Left lobe of liver (tissue), 2 donors: ENCODE measurements at regions not wholly inside any gene's neighbourhood (a gene's known extent, or its start where the extent isn't known, plus 50 kb on each side); places are given as distances from the start of the nearest gene placed in this dataset.

ENCODE experiments used
- ATAC-seq: fragments of 200-7000 bp; cut with Tn5 transposase; one replicate; pipeline ENCODE4 v1.9.1; 2020; ENCODE audit warnings: mild to moderate bottlenecking, moderate library complexity
- DNase-seq: peaks from one replicate; pipeline ENCODE4 v3.0.0-alpha.2; 2020; ENCODE audit warnings: low spot score
- donor health status: DM: no; HTN: no; CAD: no; lungs with moderate emphysema.
- donor health status: DM: no; HTN: yes; CAD: no.

DNA sequence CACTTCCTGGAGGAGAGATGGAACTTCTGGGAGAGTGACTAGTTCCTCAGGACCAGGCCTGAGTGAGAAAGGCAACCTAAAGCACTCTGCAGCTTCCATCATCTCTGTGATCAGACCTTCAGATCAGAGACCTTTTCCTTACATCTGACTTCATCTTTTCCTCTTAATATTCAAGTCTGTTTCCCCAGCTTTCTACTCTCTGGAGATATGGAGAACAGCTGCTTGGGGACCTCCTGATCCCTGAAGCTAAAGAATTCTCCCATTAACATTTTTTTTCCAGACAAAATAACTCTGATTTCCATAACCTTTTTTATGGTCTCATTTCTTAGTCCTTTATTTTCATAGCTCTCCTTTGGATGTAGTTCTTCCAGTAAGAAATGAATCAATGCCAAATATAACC lies 133.4 kb upstream of the FNDC3A start:
- no peak for DNase-seq
- no peak for ATAC-seq

DNA sequence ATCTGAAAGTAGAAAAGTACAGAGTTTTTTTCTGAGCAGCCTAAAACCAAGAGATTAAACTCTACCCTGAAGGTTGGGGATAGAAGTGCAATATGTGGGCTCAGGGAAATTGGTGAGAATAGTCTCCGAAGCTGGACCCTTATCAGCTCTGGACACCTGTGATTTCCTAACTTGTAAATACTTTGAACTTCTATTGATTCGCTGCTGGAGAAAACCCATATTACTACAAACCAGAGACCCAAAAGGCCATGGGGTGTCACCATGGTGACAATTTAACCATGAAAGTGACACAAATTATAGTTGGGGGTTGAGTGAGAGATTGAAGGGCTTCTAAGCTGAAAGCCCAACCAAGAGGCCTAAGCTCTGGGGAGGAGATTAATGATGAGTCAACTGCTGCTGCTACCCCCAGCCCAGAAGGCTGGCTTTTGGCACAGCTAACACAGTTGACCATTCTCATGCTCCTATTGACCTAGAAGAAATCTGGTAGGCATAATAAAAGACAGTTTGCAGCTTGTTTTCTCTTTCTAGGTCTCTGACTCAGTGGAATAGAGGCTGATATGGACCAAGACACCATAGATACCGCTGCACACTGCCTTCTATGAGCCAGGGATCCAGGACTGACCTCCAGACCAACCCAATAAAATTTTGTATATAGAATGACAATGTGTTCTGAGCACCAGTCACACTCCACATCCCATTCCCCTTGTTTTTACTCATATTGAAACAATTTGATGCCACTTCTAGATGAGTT lies 131.9 kb upstream of the FNDC3A start:
- DNase-seq (no peak), ATAC-seq (peak; percentile 90)

DNA sequence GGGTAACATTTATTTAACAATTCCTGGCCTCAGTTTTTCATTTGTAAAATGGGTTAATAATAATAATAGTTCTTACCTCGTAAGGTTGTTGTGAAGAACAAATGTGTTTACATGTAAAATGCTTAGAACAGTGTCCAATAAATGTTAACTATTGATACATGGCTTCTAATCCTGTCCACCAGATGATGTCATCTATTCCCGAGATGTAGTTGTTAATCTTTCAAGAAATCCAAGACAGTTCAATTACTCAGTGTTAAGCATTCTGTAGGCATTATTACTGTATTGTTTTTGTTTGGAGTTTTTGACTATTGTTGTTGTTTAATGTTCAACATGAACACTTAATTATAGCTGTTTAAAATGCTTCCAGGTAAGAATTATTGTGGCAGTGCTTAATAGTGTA lies 131.0 kb upstream of the FNDC3A start:
- ATAC-seq = no peak
- no peak for DNase-seq

DNA sequence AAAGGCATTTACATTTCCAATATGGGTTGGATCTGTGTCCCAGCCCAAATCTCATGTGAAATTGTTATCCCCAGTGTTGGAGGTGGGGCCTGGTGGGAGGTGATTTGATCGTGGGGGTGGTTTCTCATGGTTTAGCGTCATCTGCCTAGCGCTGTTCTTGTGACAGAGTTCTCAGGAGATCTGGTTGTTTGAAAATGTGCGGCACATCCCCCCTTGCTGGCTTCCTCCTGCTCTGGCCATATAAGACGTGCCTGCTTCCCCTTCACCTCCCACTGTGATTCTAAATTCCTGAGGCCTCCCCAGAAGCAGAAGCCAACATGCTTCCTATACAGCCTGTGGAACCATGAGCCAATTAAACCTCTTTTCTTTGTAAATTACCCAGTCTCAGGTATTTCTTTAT lies 126.2 kb upstream of the FNDC3A start:
- no peak for ATAC-seq
- no peak for DNase-seq

DNA sequence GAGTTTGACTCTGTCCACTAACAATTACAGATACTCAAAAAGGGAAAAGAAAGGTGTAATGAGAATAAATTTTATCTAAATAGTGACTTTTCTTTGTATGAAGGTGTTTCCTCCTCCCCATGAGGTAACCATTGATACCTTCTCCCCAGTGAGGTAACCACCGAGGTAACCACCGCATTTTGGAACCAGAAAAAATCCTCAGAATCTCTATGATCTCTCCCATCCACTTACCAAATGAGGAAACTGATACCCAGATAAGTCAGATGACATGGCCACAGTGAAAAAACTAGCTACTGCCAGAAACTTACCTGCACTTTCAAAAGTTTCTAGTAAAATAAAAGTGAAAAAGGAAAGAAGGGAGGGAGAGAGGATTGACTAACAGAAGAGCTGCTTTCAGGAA lies 124.0 kb upstream of the FNDC3A start:
- DNase-seq (no peak), ATAC-seq (no peak)

DNA sequence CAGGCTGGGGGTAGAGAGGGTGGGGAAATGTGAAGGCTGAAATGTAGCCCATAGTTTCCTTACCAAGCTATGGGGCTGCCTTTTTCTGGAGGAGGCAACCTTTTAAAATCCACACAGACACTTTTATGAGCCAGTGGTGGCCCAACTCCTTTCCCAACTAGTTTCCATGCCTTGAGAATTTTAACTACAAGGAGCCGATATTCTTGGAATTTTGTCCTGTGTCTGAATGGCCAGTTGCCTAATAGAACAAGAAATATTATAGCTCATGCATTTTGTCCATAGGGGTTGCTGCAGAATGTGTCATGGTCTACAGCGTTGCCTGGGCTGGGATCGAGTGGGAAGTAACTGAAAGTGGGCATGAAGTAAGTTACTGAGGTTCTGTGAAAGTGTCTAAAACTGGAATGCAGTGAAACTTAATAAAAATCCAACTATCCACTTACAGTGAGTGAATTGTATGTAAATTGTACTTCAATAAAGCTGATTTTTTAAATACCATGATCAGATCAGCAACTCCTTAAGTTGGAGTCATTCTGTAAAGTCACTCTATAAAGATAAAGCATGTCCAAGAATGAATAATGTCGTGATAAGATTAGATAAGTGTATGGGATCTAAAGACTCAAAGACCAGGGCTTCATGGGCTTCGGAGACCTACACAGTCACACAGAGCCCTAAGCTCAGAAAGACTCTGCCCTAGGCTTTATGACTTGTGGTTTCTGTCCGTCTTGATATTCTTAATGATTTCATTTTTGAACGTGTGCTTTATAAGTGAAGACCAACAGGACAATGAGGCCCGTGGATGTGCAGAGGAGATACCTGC lies 122.6 kb upstream of the FNDC3A start:
- no peak for DNase-seq
- ATAC-seq = no peak

DNA sequence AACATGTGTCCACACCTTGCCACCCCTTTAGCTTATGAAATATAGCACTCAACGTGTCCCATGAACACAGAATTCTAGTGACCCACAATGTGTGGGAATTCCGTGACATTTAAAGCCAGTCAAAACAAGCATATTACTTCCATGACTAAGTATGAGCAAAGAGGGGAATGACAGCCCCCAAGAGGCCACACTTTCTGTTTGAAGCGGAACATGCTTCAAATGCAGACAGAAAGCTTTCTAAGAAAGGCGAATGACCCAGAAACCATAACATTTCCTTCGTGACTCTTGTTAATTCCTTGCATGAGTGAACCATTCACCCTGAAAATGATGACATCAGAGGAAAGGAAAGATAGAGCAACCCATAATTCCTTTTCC lies 122.0 kb upstream of the FNDC3A start:
- no peak for ATAC-seq
- DNase-seq = no peak

DNA sequence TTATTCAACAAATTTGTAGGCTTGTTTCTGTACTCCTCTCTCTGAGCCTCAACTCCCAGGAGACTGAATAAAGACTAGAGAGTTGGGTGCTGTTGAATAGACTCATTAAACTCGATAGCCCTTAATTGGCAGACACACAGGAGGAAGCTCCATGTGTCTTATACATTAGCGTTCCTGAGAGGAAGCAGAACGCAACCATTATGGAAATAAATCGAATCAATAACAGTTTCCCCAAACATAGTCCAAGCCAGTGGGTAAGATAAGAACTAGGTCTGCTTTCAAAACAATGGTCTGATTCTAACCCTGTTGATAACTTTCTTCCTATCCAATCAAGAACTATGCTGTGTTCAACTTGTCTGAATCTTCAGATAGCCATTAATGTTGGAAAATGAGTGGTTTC lies 118.1 kb upstream of the FNDC3A start:
- ATAC-seq (no peak), DNase-seq (no peak)

DNA sequence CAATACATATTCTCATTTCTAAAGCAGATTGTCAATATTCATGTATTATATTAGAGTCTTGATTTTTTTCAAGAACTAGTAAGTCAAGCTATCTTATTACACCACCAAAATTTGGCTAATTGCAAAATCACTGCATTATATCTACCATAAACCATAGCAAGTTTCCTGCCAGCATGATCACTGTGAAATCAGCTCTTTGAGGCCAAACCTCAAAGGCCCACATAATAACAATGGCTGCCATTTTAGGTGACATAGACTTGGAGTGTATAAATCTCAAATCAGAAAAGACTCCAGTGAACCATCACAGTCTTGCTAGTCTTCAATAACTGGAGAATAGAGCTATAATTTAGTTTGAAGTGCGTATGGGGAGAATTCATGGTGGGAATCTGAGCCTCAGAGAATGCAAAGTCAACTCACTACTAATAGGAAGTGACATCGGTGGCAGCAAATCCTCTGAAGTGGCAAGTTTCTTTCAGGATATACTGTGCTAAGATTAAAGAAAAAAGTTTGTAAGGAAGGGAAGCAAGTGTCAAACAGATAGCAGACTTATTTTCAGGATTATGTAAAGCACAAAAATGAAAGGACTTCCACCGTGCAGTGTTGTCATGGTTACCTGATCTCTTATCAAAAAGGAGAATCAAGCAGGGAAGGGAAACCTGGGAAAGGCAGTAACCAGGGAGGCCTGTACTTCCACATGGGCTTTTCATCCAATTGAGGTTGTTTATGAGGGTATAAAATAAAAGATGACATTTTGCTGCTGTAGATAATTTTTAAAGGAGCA lies 117.4 kb upstream of the FNDC3A start:
- no peak for DNase-seq
- no peak for ATAC-seq

DNA sequence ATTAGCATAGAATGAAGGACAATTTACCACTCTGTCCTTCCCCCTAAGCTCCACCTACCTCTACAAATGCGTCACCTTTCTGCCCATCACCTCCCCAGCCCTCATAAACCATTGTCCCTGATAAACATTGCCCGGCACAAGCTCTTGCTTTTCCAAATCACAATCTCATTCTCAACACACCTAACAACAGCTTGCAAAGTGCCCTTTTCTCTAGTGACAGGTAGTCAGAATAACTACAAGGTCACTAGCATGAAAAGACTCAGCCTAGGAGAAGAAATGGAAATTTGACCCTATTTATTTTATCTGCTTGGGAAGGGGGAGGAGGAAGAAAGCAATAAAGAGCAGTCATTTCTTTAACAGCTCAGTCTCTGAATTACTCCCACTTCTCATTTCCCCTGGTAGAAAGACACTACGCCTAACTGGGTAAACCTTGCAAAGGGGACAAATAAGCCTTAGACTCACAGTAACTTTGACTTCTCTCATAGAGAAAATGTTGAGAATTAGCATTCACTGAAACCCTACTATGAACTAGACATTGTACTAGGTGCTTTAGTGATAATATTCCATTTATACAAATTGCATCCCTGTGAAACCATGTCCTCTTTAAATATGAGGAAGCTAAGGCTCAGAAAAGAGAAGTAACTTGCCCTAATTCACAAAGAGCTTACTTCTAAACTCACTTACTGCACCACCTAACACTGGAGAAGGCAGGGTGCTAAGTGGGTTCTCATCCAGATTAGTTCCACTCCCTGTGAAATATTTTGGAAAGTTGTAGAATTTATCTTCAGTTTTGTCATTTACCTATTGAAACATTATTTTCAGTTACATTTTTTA lies 116.2 kb upstream of the FNDC3A start:
- DNase-seq (no peak), ATAC-seq (no peak)

DNA sequence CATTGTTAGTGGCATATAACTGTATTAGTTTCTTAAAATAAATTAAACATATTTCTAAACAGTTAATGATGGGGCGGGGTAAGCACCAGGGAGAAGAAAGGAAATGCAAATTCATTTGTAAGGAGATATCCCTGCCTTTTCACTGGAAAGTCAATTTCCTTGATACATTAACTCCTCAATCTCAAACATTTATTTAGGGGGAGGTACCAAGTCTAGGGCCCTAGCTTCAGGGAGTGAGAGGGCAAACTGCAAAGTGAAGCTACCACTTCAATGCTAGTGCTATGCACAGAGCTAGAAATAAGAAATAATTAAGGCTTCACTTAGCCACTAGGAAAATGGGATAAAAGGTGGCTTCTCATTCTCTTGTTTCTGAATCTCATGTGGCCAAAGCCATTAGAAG lies 115.3 kb upstream of the FNDC3A start:
- DNase-seq (no peak), ATAC-seq (no peak)

DNA sequence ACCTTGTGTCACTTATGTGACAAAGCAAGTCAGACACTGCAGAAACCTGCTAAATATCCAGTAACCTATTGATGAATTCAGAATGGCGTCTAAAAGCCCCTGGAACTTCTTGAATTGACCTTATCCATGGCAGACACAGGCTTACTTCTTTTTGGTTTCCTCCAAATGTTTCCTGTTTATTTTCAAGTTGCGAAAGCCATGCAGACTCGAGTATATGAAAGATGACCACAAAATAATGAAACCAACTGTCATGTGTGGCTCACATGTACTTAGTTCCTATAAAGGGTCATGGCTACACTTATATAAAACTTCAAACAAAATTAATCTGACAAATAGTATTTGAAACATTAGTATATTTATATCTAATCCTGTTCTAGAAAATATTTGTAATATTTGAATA lies 113.1 kb upstream of the FNDC3A start:
- DNase-seq = no peak
- no peak for ATAC-seq

DNA sequence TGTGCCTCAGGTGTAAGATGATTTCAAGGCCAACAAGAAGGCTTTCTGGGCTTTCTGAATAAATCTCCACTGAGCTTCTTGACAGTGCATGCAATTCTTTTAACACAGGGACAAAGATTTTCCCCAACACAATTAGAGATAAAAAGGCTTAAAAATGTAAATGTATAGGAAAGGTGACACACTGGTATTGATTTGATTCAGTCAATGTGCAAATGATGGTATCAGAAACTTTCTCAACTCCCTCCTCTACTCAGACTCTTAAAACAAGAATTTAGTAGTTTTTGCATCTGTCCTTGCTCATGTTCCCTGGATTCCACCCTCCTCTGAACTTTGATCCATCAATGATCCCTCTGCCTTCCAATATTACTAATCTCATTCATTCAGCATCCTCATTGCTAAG lies 111.6 kb upstream of the FNDC3A start:
- no peak for ATAC-seq

DNA sequence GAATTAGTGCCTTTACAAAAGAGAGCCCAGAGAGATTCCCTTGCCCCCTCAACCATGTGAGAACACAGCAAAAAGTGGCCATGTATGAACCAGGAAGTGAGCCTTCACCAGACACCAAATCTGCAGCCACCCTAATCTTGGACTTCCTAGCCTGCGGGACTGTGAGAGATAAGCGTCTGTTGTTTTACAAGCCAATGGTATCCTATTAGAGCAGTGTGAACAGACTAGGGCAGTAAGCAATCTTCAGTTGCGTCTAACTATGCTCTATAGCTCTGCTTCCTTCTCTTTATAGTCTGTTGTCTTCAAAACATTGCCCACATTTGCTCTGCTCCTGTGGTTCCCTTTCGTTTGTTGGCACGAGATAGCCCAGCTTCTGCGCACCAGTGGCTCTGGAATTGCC lies 109.5 kb upstream of the FNDC3A start:
- DNase-seq (no peak), ATAC-seq (no peak)

More for the DNA sequence above, 111.6 kb upstream of the FNDC3A start:
- DNase-seq = no peak

DNA sequence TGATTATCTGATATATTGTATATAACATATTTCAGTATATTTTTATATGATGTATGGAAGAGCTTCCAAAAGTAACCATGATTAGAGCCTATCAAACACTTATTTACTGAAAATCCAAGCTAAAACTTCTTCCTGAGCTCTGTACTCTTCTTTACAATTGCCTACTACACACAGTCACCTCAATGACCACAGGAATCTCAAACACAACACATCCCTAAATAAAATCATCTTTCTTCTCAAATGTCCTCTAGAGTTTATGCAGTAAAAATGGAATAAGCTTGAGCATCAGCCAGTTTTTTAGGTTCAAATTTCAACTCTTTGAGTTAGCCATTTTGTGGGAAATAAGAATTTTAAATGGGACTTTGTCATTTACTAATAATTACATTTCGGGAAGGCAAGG lies 102.6 kb upstream of the FNDC3A start:
- DNase-seq = no peak
- ATAC-seq = no peak

DNA sequence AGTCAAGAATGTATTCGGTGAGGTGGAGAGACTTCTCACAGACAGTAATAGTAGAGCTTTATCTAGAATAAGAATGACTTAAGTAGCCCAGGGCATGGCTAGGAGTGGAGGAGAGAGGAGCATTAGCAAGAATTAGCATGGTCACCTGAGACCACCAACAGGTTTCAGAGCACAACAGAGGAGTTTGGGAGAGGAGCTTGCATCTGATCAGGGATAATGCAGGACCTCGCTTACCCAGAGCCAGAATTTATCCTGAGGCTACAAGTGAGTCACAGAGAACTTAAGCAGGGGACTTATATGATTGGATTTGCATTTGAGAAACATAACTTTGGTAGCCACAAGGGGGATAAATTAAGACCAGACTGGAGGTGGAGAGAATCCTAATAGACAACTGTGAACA lies 102.1 kb upstream of the FNDC3A start:
- DNase-seq (no peak), ATAC-seq (no peak)

DNA sequence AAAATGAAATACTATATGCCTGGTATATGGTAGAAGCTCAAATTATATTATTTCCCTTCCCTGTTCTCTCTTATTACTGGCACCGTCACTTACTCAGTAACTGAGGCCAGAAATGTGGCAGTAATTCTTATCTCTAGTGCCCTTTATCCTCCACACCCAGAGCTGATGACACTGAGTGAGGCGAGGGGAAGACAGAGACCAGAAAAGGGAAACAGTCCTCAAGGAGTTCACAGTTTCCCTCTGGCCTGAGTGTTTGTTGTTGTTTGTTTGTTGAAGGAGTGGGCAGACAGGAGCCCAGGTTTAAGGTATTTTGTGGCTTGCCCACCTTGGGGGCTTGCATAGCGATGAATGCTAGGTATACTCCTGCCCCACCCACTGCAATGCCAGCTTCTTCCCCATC lies 101.5 kb upstream of the FNDC3A start:
- DNase-seq (no peak), ATAC-seq (no peak)

DNA sequence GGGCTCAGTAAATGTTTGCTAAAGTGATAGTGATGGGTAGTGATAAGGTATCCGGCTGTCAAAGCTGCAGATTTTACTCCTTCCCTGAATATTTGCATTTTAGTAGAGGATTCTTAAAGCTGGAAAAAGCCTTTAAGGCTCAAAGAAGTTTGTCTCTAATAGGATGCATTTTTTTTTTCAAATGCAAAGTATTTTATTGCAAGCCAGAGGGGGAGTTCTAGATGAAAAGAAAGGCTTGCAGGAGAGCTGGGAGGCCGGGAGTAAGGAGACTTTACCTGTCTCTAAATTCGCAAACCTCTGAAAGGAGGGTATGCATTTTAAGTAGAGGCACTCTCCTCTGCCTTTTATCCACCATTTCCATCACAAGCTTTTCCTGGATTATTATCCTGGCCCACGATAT lies 100.7 kb upstream of the FNDC3A start:
- ATAC-seq (no peak), DNase-seq (no peak)

DNA sequence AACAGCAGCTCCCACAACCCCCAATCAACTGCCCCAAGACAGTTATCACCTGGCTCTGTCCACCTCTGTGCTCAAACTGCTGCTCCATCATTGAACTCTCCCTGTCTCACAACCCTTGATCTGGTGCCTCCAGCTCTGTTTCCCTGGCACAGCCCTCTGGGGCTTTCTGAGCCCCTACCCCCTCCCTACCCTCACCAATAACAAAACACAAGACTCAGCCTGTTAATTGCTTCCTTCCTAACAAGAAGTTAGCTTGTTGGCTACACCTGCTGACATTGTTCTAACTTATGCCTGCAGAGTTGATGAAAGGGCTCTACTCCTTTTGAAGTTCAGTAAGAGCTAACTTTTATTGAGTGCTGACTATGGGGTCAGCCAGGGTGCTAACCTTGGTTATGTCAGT lies 99.4 kb upstream of the FNDC3A start:
- no peak for ATAC-seq
- DNase-seq = no peak

DNA sequence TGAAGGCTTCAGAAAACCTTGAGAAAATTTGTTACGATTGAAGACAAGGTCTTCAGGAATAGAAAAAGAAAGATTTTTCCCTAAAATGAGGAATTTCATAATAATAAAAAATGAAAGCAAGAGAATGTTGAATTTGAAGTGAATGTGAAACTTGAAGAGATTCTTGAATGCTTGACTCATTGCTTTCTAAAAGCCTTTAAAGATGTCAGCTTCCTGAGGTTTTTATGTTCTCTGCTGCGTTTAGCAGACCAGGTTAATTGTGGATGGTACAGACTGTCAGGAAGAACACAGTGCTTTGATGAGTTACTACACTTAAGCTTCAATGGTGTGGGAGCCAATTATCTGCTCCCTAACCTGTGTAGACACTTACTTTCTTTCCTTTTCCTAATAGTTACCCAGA lies 96.3 kb upstream of the FNDC3A start:
- no peak for ATAC-seq
- no peak for DNase-seq

DNA sequence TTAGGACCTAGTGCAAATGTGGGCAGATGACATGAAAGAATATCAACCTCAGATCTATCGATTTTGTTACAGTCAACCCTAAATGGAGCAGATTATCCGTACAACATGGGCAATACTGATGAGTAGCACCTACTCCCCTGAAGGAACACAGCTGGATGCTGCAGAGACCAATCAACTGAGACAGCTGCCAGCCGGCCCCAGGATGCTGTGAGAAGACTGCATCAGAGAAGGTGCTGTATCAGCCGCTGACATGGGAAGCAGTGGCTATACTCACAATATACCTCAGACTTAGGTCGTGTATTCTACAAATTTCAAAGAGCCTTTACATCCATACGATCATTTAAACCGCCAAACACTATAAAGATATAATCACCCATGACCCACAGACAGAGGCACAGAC lies 95.9 kb upstream of the FNDC3A start:
- DNase-seq (no peak), ATAC-seq (no peak)
